ENCODE measurements at regions not wholly inside any gene's neighbourhood (a gene's known extent, or its start where the extent isn't known, plus 50 kb on each side); places are given as distances from the start of the nearest gene placed in this dataset.
A peak's percentile ranks its signal among the peaks of the same experiment; 100 is the strongest.

GRCh38 chr9:96136992-96137670 lies 164.8 kb downstream of the HSD17B3 start:
- ChIA-PET CTCF (ENCODE audit: unreplicated experiment) (interaction anchor here (0.5 to 0.6 kb wide), 2 partner anchors 54 to 782 kb away, joined by 3 read pairs; no protein-coding TSS in a partner anchor), POLR2A (interaction anchor here (0.6 to 2.2 kb wide), 6 partner anchors 8 to 1538 kb away, joined by 3 to 6 read pairs (median 4); no protein-coding TSS in a partner anchor)
- peak overlapping the region; percentile 58 for H3K4me2 ChIP-seq (ENCODE audit: low read length)
- peak overlapping the region; percentile 30 for H3K4me3 ChIP-seq (ENCODE audit: low read depth, low read length, poor library complexity, severe bottlenecking)
- H3K9me3 ChIP-seq (ENCODE audit: low read length), result no peaks in the 10 kb centered on the region
- H3K79me2 ChIP-seq (ENCODE audit: insufficient read depth, low read depth, low read length), result no peaks in the 10 kb centered on the region
- H3K4me1 ChIP-seq (ENCODE audit: insufficient read depth, low read length, poor library complexity, severe bottlenecking), result peaks cover 9% of the 10 kb centered on the region
- H3K9me2 ChIP-seq (ENCODE audit: insufficient read depth, low read length), result no peaks in the 10 kb centered on the region
- BruUV-seq (replicated peaks), result no TSS peak
- peak overlapping the region; percentile 78; the same call in 1 of the 2 replicates for H2AFZ ChIP-seq (ENCODE audit: low read length)
- H4K20me1 ChIP-seq (ENCODE audit: insufficient read depth, low read length), result no peaks in the 10 kb centered on the region
- no peaks in the 10 kb centered on the region for H3K36me3 ChIP-seq (ENCODE audit: insufficient read depth, low read length)
- no peak for TF ChIP-seq CTCF (conservative IDR thresholded peaks at IDR 0.05; ENCODE audit: low read length)
- no peak for TF ChIP-seq EZH2phosphoT487 (IDR thresholded peaks at IDR 0.05; ENCODE audit: borderline replicate concordance, low read depth, low read length)
- intact Hi-C loops (cut with micrococcal nuclease; ENCODE audit: unreplicated experiment), result no loop called here
- H3K27ac ChIP-seq (ENCODE audit: low read depth, low read length, poor library complexity, severe bottlenecking), result no peak overlapping the region
- DNase-seq (ENCODE audit: low spot score), result peak; percentile 36

GRCh38 chr9:96135753-96136290 lies 166.2 kb downstream of the HSD17B3 start:
- Histone ChIP-seq H3K4me3 (ENCODE audit: low read depth, low read length, poor library complexity, severe bottlenecking) (no peak overlapping the region), H3K27ac (ENCODE audit: low read depth, low read length, poor library complexity, severe bottlenecking) (no peak overlapping the region), H4K20me1 (ENCODE audit: insufficient read depth, low read length) (no peaks in the 10 kb centered on the region), H3K4me1 (ENCODE audit: insufficient read depth, low read length, poor library complexity, severe bottlenecking) (peaks cover 9% of the 10 kb centered on the region), H3K79me2 (ENCODE audit: insufficient read depth, low read depth, low read length) (no peaks in the 10 kb centered on the region), H2AFZ (ENCODE audit: low read length) (no peak overlapping the region), H3K9me2 (ENCODE audit: insufficient read depth, low read length) (no peaks in the 10 kb centered on the region), H3K9me3 (ENCODE audit: low read length) (no peaks in the 10 kb centered on the region), H3K4me2 (ENCODE audit: low read length) (no peak overlapping the region), H3K36me3 (ENCODE audit: insufficient read depth, low read length) (no peaks in the 10 kb centered on the region)
- POLR2A ChIA-PET, result no interaction called here
- BruUV-seq (replicated peaks), result no TSS peak
- DNase-seq (ENCODE audit: low spot score), result no peak
- TF ChIP-seq CTCF (conservative IDR thresholded peaks at IDR 0.05; ENCODE audit: low read length), result no peak
- CTCF ChIA-PET (ENCODE audit: unreplicated experiment), result no interaction called here
- intact Hi-C loops (cut with micrococcal nuclease; ENCODE audit: unreplicated experiment), result no loop called here

GRCh38 chr9:96135076-96135752 lies 166.8 kb downstream of the HSD17B3 start:
- Histone ChIP-seq H2AFZ (ENCODE audit: low read length) (no peak overlapping the region), H3K36me3 (ENCODE audit: insufficient read depth, low read length) (no peaks in the 10 kb centered on the region), H3K4me1 (ENCODE audit: insufficient read depth, low read length, poor library complexity, severe bottlenecking) (peaks cover 9% of the 10 kb centered on the region), H3K9me3 (ENCODE audit: low read length) (no peaks in the 10 kb centered on the region), H3K9me2 (ENCODE audit: insufficient read depth, low read length) (no peaks in the 10 kb centered on the region), H3K79me2 (ENCODE audit: insufficient read depth, low read depth, low read length) (no peaks in the 10 kb centered on the region), H4K20me1 (ENCODE audit: insufficient read depth, low read length) (no peaks in the 10 kb centered on the region), H3K4me3 (ENCODE audit: low read depth, low read length, poor library complexity, severe bottlenecking) (no peak overlapping the region), H3K27ac (ENCODE audit: low read depth, low read length, poor library complexity, severe bottlenecking) (no peak overlapping the region), H3K4me2 (ENCODE audit: low read length) (no peak overlapping the region)
- intact Hi-C loops (cut with micrococcal nuclease; ENCODE audit: unreplicated experiment), result no loop called here
- ChIA-PET POLR2A (no interaction called here), CTCF (ENCODE audit: unreplicated experiment) (no interaction called here)
- TF ChIP-seq CTCF (conservative IDR thresholded peaks at IDR 0.05; ENCODE audit: low read length), result no peak
- TF ChIP-seq EZH2phosphoT487 (IDR thresholded peaks at IDR 0.05; ENCODE audit: borderline replicate concordance, low read depth, low read length), result no peak
- BruUV-seq (replicated peaks), result no TSS peak
- no peak for DNase-seq (ENCODE audit: low spot score)
